Suprapubic skin (tissue), 4 donors: ENCODE measurements at regions not wholly inside any gene's neighbourhood (a gene's known extent, or its start where the extent isn't known, plus 50 kb on each side); places are given as distances from the start of the nearest gene placed in this dataset.

Experiments used
- EP300 ChIP-seq: sonication (generic); formaldehyde crosslinking; IDR thresholded peaks from one replicate; pipeline ENCODE4 v1.6.1; 2017; ENCODE audit warnings: antibody characterized with exemption
- POLR2A ChIP-seq, 2 donors: fragments of 450-650 bp; IDR thresholded peaks; one replicate each; pipeline ENCODE4 v1.6.1; 2017; ENCODE audit warnings: antibody characterized with exemption in 2 of 2, mild to moderate bottlenecking in 2 of 2, moderate library complexity in 2 of 2
- POLR2AphosphoS5 ChIP-seq, 3 donors: sonication (generic); formaldehyde crosslinking; IDR thresholded peaks; one replicate each; pipeline ENCODE4 v1.6.1; 2017; ENCODE audit warnings: antibody characterized with exemption in 3 of 3
- TF ChIP-seq, protein P1 (sequence below), 2 donors: fragments of 200-600 bp in 1 of 2; fragments of 450-650 bp in 1 of 2; sonication (generic) in 1 of 2; IDR thresholded peaks; one replicate each; pipeline ENCODE4 v1.5.1; 2016 to 2019; ENCODE audit warnings: antibody characterized with exemption in 2 of 2, mild to moderate bottlenecking in 1 of 2, moderate library complexity in 1 of 2

DNA sequence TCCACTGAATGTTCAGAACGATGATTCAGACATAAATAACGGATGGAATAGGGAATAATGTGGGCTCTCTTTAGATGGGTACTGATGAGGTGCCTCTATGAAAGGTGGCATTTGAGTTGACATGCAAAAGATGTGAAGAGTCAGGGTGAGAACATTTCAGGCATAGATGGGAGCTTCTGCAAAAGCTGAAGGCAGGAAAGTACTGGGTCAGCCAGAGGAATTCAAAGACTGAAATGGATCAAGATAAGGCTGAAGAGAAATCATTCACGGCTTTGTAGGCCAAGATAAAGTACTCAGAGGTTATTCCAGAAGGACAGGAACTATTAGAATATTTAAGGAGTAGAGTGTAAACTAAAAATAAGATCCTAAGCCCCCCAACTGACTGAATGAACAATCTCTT, 189.6 kb upstream of the MCTP2 start:
- TF ChIP-seq, protein P1, sequence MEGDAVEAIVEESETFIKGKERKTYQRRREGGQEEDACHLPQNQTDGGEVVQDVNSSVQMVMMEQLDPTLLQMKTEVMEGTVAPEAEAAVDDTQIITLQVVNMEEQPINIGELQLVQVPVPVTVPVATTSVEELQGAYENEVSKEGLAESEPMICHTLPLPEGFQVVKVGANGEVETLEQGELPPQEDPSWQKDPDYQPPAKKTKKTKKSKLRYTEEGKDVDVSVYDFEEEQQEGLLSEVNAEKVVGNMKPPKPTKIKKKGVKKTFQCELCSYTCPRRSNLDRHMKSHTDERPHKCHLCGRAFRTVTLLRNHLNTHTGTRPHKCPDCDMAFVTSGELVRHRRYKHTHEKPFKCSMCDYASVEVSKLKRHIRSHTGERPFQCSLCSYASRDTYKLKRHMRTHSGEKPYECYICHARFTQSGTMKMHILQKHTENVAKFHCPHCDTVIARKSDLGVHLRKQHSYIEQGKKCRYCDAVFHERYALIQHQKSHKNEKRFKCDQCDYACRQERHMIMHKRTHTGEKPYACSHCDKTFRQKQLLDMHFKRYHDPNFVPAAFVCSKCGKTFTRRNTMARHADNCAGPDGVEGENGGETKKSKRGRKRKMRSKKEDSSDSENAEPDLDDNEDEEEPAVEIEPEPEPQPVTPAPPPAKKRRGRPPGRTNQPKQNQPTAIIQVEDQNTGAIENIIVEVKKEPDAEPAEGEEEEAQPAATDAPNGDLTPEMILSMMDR (IDR thresholded peaks at IDR 0.05), result no peak
- TF ChIP-seq EP300 (no peak), POLR2A (IDR thresholded peaks at IDR 0.05) (no peak), POLR2AphosphoS5 (IDR thresholded peaks at IDR 0.05) (no peak)
